NOMO-1 treated with dmso at 0.1 percent for 144 hours (cell line): ENCODE measurements at regions not wholly inside any gene's neighbourhood (a gene's known extent, or its start where the extent isn't known, plus 50 kb on each side); places are given as distances from the start of the nearest gene placed in this dataset.
"Not testable (repeated sequence)": the region's sequence is repeated elsewhere in the genome, so short reads cannot be mapped to it uniquely, and the experiment has no call there.

Experiments used
- DNase-seq: peaks from one replicate; lab custom pipeline; 2025; ENCODE audit not compliant: unreplicated experiment; lab: John Stamatoyannopoulos, UW

DNA sequence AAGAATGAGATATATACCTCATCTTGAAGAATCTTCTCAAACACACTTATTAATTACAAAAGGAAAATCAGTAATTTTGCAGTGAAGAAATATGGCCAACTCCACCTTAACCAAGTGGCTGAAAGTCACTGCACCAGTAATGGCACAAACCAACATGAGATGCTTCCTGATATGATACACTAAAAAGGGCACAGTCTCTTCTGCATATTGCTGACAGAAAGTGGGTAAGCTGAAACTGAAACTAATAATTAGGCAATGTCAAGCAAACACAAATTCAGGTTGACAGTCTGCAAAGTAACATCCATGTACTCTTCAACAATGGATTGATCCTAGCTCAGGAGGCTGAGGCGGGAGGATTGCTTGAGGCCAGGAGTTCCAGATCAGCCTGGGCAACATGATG lies 56.1 kb downstream of the ZNF22 start:
- DNase-seq = not testable (repeated sequence)

DNA sequence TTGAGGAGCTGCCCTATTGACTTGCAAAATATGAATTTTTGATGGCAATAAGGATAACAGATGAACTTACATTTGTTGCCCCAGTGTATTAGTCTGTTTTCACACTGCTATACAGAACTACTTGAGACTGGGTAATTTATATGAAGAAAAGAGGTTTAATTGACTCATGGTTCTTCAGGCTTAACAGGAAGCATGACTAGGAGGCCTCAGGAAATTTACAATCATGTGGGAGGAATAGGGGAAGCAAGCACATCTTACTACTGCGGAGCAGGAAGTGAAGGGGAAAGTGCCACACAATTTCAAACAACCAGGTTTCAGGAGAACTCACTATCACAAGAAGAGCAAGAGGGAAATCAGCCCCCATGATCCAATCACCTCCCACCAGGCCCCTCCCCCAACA lies 57.9 kb downstream of the ZNF22 start:
- DNase-seq = peak; percentile 37

GRCh38 chr10:45058992-45059561 lies 58.4 kb downstream of the ZNF22 start:
- no peak for DNase-seq

GRCh38 chr10:45059632-45060031 lies 58.9 kb downstream of the ZNF22 start:
- DNase-seq = no peak

DNA sequence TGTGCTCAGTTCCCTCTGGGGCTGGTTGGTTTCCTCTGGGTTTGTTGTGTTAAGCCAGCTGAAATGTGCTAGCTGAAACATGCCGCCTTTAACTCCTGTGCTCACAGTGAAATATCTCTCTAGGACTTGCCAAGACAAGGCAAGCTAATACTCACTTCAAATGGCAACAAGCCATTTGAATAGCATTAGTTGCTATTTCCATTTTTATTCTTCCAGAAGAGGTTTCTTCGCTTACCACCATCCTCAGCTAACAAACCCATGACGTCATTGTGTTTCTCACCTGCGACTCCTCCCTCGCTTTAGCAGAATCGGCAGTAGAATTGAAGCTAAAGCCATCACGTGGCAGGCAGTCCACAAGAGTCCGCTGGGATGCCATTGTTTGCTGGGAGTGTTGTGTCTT lies 61.3 kb downstream of the ZNF22 start:
- no peak for DNase-seq

- peak; percentile 71 for DNase-seq
These were observed 63.0 kb downstream of the ZNF22 start for GRCh38 chr10:45063591-45064231.

- DNase-seq = no peak
These were observed 64.3 kb downstream of the ZNF22 start for GRCh38 chr10:45064998-45065397.

DNA sequence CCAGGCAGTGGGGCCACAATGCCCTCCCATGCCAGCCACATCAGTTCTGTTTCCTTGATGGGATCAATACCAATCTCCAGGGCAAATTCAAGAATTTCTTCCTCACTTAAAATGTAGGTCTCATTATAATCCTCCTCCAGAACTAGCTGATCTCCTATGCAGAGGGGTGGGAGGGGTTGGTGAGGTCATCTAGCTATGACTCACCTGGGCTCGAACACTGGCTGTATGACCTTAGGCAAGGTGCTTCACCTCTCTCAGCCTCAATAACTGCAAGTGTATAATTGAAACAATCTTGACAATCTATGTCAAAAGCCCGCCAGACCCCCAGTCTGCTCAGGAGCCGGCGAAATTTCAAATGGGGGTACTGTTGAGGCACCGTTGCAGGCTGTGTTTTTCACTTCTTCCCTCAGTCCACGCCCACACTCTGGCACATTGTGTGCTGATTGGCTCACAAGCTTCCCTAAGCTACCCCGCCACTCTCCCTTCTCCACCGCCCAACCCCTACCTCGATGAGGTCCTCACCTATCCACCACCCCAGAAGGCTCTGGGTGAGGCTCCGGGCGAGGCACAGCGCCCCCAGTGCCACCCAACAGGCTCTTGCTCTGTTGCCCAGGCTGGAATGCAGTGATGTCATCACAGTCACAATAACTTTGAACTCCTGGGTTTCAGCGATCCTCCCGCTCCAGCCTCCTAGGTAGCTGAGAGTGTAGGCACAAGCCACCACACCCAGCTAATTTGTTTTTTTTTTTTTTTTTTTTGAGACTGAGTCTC lies 70.5 kb downstream of the ZNF22 start:
- DNase-seq = no peak

DNA sequence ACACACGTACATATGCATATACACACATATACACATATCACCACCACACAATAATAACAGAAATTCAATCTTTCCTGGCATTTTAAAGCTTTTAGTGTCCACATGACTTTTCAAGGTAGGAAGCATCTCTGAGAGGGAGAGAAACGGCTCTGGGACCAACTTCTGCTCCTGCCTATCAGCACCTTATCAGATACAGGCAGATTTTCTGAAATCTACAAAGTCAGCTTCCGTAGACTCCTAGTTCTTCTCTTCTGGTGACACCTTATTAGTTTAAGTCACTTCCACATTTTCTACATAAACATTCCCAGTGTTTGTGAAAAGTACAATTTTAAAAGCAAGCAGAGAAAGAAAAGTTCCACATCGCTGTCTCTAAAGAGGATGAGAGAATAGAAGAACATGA lies 74.5 kb downstream of the ZNF22 start:
- no peak for DNase-seq

DNA sequence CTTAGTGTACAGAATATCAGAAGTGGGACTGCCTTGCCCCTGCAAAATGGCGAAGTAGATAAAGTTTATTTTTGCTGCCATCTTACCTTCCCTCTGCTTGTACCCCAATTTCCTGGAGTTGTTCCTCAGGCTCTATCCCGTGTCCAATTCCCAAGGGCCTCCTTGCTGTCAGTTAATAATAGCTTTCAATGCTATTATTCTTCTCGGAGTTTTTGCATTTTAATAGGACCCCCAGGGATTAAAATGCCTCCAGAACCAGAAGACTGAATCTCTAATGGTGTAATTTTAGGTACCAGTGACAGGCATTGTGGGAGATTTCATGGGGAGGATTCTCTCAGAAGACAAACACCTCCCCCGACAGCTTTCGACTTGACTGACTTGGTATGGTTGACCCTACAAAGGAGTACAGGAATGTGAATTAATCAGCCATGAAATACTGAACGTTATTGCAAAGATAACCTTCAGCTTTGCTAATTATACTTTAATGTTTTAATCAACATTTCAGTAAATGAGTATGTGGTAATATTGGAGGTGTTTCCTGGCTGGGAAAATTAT lies 75.2 kb downstream of the ZNF22 start:
- no peak for DNase-seq

DNA sequence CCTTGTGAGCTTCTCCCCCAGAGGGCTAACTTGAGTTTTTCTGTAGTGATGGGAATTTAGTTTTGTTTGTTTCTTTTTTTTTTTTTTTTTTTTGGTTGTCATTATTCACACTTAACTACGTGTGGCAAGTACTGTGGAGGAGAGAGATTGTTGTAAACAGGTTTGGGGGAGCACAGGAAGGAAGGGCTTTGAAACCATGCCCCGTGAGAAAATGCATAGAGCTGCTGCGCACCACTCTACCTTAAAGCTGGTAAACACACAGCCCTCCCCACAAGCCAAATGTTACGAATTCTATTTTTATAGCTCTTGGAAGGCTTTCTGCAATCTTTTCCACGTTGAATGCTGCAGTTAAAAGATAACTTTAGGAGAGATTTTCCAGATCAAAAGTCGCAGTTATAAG lies 76.2 kb downstream of the ZNF22 start:
- DNase-seq = no peak

DNA sequence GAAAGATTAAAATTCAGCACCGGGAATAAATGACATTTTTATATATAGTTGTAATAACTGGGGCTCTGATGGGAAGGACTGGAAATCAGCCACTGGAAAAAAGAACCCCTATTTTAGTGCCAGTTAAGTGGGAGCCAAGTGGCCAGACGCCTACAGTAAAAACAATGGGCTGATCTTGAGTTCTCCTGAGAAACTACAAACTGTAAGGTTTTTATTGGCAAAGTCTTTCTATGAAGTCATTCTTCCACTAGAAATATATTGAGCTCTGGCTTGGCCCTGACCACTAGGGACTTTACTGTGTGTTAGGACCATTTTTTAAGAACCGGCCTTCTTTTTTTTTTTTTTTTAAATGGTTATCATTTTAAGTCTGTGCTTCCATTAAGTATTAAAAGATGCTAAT lies 79.6 kb downstream of the ZNF22 start:
- no peak for DNase-seq

DNA sequence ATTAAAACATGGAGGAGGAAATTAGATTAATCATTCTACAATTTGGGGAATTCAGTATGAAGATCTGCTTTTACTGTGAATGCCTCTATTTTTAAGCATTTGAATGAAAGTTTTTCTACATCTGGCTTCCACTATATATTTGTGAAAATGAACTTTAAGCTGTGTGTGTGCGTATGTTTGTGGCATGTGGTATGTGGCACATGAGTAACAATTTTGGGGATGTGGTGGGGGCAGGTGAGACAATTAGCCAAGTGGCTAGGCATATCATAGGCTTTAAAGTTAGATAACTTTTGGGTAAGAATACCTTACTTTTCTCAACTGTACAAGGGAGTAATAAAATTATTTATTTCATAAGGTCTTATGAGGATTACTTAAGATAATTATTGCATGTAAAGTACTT lies 81.5 kb downstream of the ZNF22 start:
- DNase-seq = no peak

GRCh38 chr10:45091968-45092367 lies 91.2 kb downstream of the ZNF22 start:
- DNase-seq = no peak

DNA sequence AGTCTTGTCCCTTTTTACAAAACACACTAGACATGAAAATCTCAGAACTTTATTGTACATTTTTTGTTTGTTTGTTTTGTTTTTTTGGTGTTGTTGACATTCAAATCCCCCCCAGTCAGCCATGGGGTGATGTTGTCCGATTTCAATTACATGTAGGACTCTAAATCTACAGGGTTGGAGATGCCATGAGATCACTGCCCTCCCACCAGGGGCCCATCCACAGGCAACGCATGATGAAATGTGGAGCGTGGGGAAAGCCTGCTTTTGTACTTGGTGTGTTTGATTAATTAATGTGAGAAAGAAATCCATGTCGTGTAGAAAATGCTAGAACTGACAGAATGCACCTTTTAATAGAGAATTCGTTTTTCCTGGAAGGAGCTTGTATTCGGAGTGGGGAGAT lies 93.2 kb downstream of the ZNF22 start:
- DNase-seq = no peak

DNA sequence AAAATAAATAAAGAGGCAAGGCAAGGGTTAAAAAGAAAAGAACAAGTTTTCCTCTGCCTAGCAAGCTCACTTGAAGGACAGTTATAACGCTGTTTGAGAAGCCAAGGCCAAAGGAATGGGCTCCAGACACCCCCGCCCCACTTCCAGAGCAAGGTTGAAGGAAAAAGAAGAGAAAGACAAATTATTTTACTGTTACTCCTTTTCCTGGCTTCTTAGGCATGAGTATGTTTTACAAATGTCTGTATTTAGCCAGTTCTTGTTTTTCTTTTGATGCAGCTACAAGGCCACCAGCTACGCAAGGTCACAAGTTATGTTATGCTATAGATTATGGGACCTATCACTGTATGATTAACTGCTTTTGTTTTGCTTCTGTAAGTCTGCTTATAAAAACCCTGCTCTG lies 94.6 kb downstream of the ZNF22 start:
- DNase-seq = no peak

DNA sequence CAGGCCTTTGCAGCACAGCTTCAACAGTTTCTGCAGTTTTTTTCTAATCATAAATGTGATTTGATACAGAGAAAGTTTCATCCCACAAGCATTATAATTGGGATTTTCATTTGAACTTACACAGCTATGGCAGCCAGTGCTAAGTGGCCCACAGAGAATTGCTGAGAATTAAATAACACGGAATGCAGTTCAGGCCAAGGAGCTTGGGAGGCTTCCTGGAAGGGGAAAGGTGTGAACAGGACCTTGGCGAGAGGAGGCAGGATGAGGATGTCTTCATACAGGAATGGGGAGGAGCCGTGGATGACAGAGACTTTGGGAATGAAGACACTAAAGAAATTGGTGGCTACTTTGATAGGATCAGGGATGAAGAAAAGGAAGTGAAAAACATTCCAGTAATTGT lies 95.3 kb downstream of the ZNF22 start:
- no peak for DNase-seq

DNA sequence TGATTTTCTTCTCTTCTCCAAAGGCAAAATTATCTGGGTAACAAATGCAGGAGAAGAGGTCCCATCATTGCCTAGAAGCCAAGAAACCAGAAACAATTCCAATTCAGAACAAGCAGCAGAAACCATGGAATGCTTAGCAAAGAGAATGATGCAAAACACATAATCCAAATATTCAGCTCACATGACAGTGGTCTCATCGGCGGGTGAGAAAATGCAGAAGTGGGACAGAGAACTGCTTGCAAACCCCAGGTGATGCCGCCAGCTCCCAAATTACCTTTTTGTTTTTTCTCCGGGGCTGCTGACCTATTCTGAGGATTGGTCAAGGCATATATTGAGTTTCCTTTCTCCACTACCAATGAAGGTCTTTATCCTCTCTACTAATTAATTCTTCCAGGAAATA lies 99.7 kb downstream of the ZNF22 start:
- no peak for DNase-seq

DNA sequence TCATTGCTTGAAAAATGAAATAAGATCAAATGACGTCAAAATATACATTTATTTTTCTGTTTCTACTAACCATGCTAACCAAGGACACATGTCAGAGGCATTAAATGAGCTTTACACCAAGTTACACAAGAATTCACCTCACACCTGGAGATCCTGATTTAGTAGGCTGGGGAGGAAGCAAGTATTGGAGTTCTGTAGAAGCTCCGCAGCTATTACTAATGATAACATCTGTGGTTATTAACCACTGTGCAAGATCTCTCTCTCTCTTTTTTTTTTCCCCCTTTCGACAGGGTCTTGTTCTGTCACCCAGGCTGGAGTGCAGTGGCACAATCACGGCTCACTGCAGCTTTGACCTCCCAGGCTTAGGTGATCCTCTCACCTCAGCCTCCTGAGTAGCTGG lies 104.0 kb downstream of the ZNF22 start:
- no peak for DNase-seq

DNA sequence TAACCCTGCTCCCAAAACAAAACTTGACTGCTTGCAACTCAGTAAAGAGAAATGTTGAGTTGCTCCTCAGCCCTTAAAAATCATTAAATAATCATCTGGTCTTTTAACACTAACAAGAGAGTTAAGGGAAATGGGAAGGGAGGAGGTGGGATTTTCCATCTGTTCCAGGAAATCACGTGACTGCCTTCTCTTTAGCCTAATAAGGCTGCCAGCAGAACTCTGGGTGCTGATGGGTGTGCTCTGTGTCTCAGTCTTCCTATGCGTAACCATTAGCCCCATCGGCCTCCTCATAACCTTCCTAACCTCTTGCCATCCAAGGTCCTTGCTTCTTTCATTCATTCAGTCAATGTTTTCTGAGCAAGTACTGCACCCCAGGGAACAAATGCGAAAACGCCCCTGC lies 104.6 kb downstream of the ZNF22 start:
- not testable (repeated sequence) for DNase-seq

GRCh38 chr10:45106236-45106856 lies 105.6 kb downstream of the ZNF22 start:
- no peak for DNase-seq

DNA sequence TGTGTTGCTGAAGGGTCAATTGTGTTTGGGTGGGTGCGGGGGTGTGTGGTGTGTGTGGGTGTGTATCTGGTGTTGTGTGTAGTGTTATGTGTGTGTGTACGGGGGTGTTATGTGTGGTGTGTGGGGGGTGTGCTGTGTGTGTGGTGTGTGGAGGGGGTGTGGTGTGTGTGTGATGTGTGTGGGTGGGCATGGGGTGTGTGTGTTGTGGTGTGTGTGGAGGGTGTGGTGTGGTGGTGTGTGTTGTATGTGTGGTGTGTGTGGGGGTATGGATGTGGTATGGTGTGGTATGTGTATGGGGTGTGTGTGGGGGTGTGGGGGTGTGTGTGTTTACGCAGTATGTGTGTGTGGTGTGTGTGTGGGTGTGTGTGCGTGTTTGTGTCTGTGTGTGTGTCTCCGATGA lies 110.8 kb downstream of the ZNF22 start:
- no peak for DNase-seq
